OCI-LY3 (cell line): ENCODE measurements at regions not wholly inside any gene's neighbourhood (a gene's known extent, or its start where the extent isn't known, plus 50 kb on each side); places are given as distances from the start of the nearest gene placed in this dataset.

Experiments used
- CTCF ChIP-seq: fragments of 200-600, 300-600 bp; sonication (generic); IDR thresholded peaks from 2 replicates; pipeline ENCODE4 v1.5.1; 2014; ENCODE audit warnings: antibody characterized with exemption, low read length, low read depth
- EZH2phosphoT487 ChIP-seq: fragments of 200-600 bp; shearing (Covaris generic); IDR thresholded peaks from 2 replicates; pipeline ENCODE4 v1.6.1; 2018; ENCODE audit warnings: antibody characterized with exemption, mixed run types, low read depth

DNA sequence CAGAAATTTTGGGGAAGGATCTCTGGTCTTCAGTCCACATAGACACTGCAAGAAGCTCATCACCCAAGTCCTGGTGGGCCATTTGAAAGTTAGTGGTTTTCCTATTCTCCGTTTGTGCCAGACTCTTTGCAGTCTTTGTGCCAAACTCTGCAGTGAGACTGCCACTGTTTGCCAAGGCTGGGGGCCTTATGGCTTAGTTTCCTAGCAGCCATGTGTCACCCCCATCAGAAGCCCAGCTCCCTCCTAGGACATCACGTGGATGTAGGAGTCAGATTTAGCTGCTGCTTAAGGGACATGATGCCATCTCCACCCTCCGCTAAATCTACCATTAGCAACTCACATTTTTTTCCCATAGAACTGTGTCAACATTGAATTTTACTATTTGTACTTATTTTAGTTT is 220.0 kb downstream of the C11orf91 start:
- TF ChIP-seq CTCF = no peak
- no peak for TF ChIP-seq EZH2phosphoT487
